SK-N-SH treated with all-trans-retinoic acid at 6 μM for 48 hours (cell line): ENCODE measurements at regions not wholly inside any gene's neighbourhood (a gene's known extent, or its start where the extent isn't known, plus 50 kb on each side); places are given as distances from the start of the nearest gene placed in this dataset.

Experiments
- ATAC-seq: fragments of 200-7000 bp; cut with Tn5 transposase; 3 replicates; pipeline ENCODE4 v1.9.1; 2020; ENCODE audit warnings: mild to moderate bottlenecking, moderate library complexity
- BACH2 ChIP-seq: fragments of 250-450 bp; sonication (Bioruptor Pico); IDR thresholded peaks from 2 replicates; pipeline ENCODE4 v1.9.0; 2021; ENCODE audit warnings: mild to moderate bottlenecking, borderline replicate concordance
- CSDC2 ChIP-seq: fragments of 250-450 bp; sonication (Bioruptor Pico); IDR thresholded peaks from 2 replicates; pipeline ENCODE4 v1.5.0; 2020; ENCODE audit warnings: mild to moderate bottlenecking, moderate library complexity
- CSRNP3 ChIP-seq: fragments of 250-450 bp; sonication (Bioruptor Pico); IDR thresholded peaks from 2 replicates; pipeline ENCODE4 v1.5.1; 2021; ENCODE audit warnings: mild to moderate bottlenecking, moderate library complexity
- ESRRG ChIP-seq: fragments of 250-450 bp; sonication (Bioruptor Pico); IDR thresholded peaks from 2 replicates; pipeline ENCODE4 v1.6.1; 2021; ENCODE audit warnings: mild to moderate bottlenecking
- GLIS3 ChIP-seq: fragments of 250-450 bp; sonication (Bioruptor Pico); IDR thresholded peaks from 2 replicates; pipeline ENCODE4 v1.5.0; 2020; ENCODE audit warnings: mild to moderate bottlenecking, moderate library complexity
- ISL1 ChIP-seq: fragments of 250-450 bp; sonication (Bioruptor Pico); IDR thresholded peaks from 2 replicates; pipeline ENCODE4 v2.1.2; 2022; ENCODE audit warnings: mild to moderate bottlenecking, moderate library complexity
- OSR1 ChIP-seq: fragments of 250-450 bp; sonication (Bioruptor Pico); IDR thresholded peaks from 2 replicates; pipeline ENCODE4 v1.8.0; 2022; ENCODE audit warnings: moderate library complexity, mild to moderate bottlenecking, inconsistent platforms
- PATZ1 ChIP-seq: fragments of 250-450 bp; sonication (Bioruptor Pico); IDR thresholded peaks from 2 replicates; pipeline ENCODE4 v1.8.0; 2020; ENCODE audit warnings: mild to moderate bottlenecking, moderate library complexity, borderline replicate concordance
- PPARA ChIP-seq: fragments of 250-450 bp; sonication (Bioruptor Pico); IDR thresholded peaks from 2 replicates; pipeline ENCODE4 v1.5.0; 2020; ENCODE audit warnings: mild to moderate bottlenecking, borderline replicate concordance
- RARB ChIP-seq: fragments of 250-450 bp; sonication (Bioruptor Pico); IDR thresholded peaks from 2 replicates; pipeline ENCODE4 v1.8.0; 2021; ENCODE audit warnings: mild to moderate bottlenecking, moderate library complexity
- SNAI2 ChIP-seq: fragments of 250-450 bp; sonication (Bioruptor Pico); IDR thresholded peaks from 2 replicates; pipeline ENCODE4 v1.5.0; 2020; ENCODE audit warnings: mild to moderate bottlenecking, moderate library complexity
- TCF4 ChIP-seq: fragments of 250-450 bp; sonication (Bioruptor Pico); IDR thresholded peaks from 2 replicates; pipeline ENCODE4 v1.8.0; 2021; ENCODE audit warnings: mild to moderate bottlenecking, moderate library complexity, borderline replicate concordance
- TOX ChIP-seq: fragments of 250-450 bp; sonication (Bioruptor Pico); IDR thresholded peaks from 2 replicates; pipeline ENCODE4 v1.8.0; 2021; ENCODE audit warnings: mild to moderate bottlenecking, moderate library complexity, borderline replicate concordance
- ZC3H10 ChIP-seq: fragments of 250-450 bp; sonication (Bioruptor Pico); IDR thresholded peaks from 2 replicates; pipeline ENCODE4 v1.5.1; 2021; ENCODE audit warnings: mild to moderate bottlenecking, moderate library complexity
- ZFP3 ChIP-seq: fragments of 250-450 bp; sonication (Bioruptor Pico); IDR thresholded peaks from 2 replicates; pipeline ENCODE4 v1.5.0; 2020; ENCODE audit warnings: mild to moderate bottlenecking, moderate library complexity
- ZFP30 ChIP-seq: fragments of 450-650 bp; formaldehyde crosslinking; IDR thresholded peaks from 2 replicates; pipeline ENCODE4 v1.5.0; 2022; ENCODE audit warnings: mild to moderate bottlenecking, moderate library complexity
- ZNF565 ChIP-seq: fragments of 450-650 bp; formaldehyde crosslinking; conservative IDR thresholded peaks from 2 replicates; pipeline ENCODE4 v1.5.0; 2020; ENCODE audit warnings: low read depth, mild to moderate bottlenecking, moderate library complexity
- ZNF70 ChIP-seq: fragments of 450-650 bp; formaldehyde crosslinking; IDR thresholded peaks from 2 replicates; pipeline ENCODE4 v1.5.0; 2020; ENCODE audit warnings: mild to moderate bottlenecking, moderate library complexity
- ZNF8 ChIP-seq: fragments of 450-650 bp; formaldehyde crosslinking; IDR thresholded peaks from 2 replicates; pipeline ENCODE4 v1.5.0; 2020; ENCODE audit warnings: mild to moderate bottlenecking, moderate library complexity
- TF ChIP-seq, protein P1 (sequence below): fragments of 250-450 bp; sonication (Bioruptor Pico); IDR thresholded peaks from 2 replicates; pipeline ENCODE4 v1.5.1; 2020; ENCODE audit warnings: low read depth, mild to moderate bottlenecking, moderate library complexity
- TF ChIP-seq, protein P2 (sequence below): fragments of 250-450 bp; sonication (Bioruptor Pico); IDR thresholded peaks from 2 replicates; pipeline ENCODE4 v1.8.0; 2021; ENCODE audit warnings: low read depth, mild to moderate bottlenecking, moderate library complexity, borderline replicate concordance

- no peak for ATAC-seq
- TF ChIP-seq ZNF565 (no peak), CSRNP3 (CRISPR knock-in tag) (no peak), RARB (CRISPR knock-in tag) (no peak), PPARA (CRISPR knock-in tag) (no peak), ZFP3 (no peak), ZNF8 (no peak), BACH2 (no peak)
- TF ChIP-seq, protein P1, sequence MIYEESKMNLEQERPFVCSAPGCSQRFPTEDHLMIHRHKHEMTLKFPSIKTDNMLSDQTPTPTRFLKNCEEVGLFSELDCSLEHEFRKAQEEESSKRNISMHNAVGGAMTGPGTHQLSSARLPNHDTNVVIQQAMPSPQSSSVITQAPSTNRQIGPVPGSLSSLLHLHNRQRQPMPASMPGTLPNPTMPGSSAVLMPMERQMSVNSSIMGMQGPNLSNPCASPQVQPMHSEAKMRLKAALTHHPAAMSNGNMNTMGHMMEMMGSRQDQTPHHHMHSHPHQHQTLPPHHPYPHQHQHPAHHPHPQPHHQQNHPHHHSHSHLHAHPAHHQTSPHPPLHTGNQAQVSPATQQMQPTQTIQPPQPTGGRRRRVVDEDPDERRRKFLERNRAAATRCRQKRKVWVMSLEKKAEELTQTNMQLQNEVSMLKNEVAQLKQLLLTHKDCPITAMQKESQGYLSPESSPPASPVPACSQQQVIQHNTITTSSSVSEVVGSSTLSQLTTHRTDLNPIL: no peak
Observed at GRCh38 chr5:159547466-159548195, 217.3 kb upstream of the IL12B start.

DNA sequence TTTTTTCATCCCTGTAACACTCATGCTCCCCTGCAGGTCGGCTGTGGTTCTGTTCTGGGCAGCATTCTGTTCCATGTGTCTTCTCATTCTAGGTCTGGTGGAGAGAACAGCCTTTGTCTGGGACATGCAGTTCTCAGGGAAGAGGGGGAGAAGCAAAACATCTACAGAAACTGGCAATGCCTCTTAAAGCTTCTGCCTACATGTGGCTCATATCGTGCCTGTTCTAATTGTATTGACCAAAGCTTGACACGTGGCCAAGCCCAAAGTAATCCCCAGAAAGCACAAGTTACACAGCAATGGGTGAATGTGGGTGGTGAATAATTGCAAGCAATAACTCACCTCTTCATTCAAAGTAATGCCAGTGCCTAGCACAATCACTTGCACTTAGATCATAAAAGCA, 218.2 kb upstream of the IL12B start:
- TF ChIP-seq, protein P2, sequence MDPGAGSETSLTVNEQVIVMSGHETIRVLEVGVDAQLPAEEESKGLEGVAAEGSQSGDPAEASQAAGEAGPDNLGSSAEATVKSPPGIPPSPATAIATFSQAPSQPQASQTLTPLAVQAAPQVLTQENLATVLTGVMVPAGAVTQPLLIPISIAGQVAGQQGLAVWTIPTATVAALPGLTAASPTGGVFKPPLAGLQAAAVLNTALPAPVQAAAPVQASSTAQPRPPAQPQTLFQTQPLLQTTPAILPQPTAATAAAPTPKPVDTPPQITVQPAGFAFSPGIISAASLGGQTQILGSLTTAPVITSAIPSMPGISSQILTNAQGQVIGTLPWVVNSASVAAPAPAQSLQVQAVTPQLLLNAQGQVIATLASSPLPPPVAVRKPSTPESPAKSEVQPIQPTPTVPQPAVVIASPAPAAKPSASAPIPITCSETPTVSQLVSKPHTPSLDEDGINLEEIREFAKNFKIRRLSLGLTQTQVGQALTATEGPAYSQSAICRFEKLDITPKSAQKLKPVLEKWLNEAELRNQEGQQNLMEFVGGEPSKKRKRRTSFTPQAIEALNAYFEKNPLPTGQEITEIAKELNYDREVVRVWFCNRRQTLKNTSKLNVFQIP (CRISPR knock-in tag): no peak
- no peak for TF ChIP-seq PPARA (CRISPR knock-in tag)
- TF ChIP-seq ISL1 (CRISPR knock-in tag): no peak
- ATAC-seq: no peak

DNA sequence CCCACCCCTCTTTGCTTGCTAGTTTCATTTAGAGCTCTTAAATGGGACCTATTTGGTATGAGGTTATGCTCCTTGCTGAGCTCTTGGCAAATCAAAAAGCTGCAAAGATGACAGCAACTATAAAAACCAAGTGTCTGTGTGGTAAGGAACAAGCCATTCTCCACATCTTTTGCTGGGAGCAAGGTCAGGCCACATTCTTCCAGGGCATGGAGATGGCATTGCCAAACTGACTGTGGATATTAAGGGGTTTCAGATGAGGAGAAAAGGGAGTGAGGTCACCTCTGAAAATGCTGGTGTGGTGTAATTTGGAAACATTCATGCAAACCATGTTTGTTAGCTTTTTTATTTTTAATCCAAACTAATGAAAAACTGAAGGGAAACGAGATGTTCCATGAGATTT, 218.8 kb upstream of the IL12B start:
- no peak for ATAC-seq
- TF ChIP-seq RARB (CRISPR knock-in tag) (no peak), TCF4 (CRISPR knock-in tag) (no peak), PATZ1 (CRISPR knock-in tag) (no peak), CSDC2 (no peak), SNAI2 (CRISPR knock-in tag) (no peak), BACH2 (no peak), ZNF70 (CRISPR knock-in tag) (no peak), ZNF565 (no peak), ZFP30 (CRISPR knock-in tag) (no peak), GLIS3 (CRISPR knock-in tag) (no peak), ZC3H10 (no peak), CSRNP3 (CRISPR knock-in tag) (no peak), PPARA (CRISPR knock-in tag) (no peak), ESRRG (CRISPR knock-in tag) (no peak), OSR1 (CRISPR knock-in tag) (no peak)

DNA sequence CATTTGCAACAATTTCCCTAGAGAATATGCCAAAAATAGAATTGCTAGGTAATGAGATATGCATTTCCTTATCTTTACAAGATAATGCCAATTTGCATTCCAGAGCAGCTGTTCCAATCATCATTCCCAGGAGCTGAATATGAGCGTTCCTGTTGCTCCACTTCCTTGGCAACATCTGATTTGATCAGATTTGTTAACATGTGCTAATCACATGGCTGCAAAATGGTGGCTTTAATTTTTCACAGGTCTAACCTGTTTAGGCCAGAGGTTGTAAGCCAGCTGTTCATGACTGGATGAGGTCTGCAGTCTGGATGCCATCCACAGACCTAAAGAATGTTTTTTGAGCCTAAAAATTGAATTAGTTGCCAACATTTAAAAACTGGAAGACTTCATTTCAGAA, 220.7 kb upstream of the IL12B start:
- TF ChIP-seq ESRRG (CRISPR knock-in tag): no peak
- no peak for TF ChIP-seq SNAI2 (CRISPR knock-in tag)
- TF ChIP-seq, protein P2 (CRISPR knock-in tag): no peak
- no peak for TF ChIP-seq TOX (CRISPR knock-in tag)
- TF ChIP-seq ZFP30 (CRISPR knock-in tag): no peak
- TF ChIP-seq ISL1 (CRISPR knock-in tag): no peak
- no peak for TF ChIP-seq ZNF70 (CRISPR knock-in tag)
- no peak for TF ChIP-seq ZC3H10
- ATAC-seq: no peak
